Breast epithelium (tissue), 4 donors: ENCODE measurements at regions not wholly inside any gene's neighbourhood (a gene's known extent, or its start where the extent isn't known, plus 50 kb on each side); places are given as distances from the start of the nearest gene placed in this dataset.

Experiments used
- DNase-seq, 2 donors: peaks; one replicate each; pipeline ENCODE4 v3.0.0-alpha.2; 2019; ENCODE audit warnings: low spot score in 2 of 2
- H3K27ac ChIP-seq, 2 donors: fragments of 200-600 bp; sonication (generic) in 1 of 2; one replicate each; pipeline ENCODE4 v1.5.1; 2016 to 2019; ENCODE audit warnings: mild to moderate bottlenecking in 1 of 2
- H3K27me3 ChIP-seq, 2 donors: fragments of 200-600 bp; sonication (generic) in 1 of 2; one replicate each; pipeline versions ENCODE4 v1.5.1 to v1.6.0; 2017 to 2019; ENCODE audit warnings: control low read depth in 1 of 2, mild to moderate bottlenecking in 1 of 2
- H3K36me3 ChIP-seq: fragments of 200-600 bp; one replicate; pipeline ENCODE4 v1.5.1; 2019
- H3K4me1 ChIP-seq, 2 donors: fragments of 200-600 bp; sonication (generic); one replicate each; pipeline ENCODE4 v1.5.1; 2016 to 2019; ENCODE audit warnings: control low read depth in 1 of 2
- H3K4me3 ChIP-seq, 3 donors: fragments of 200-600 bp; sonication (generic); 1 replicate in 2 of 3; 2 replicates in 1 of 3; pipeline ENCODE4 v1.5.1; 2016 to 2019; ENCODE audit warnings: mild to moderate bottlenecking in 3 of 3, moderate library complexity in 2 of 3
- H3K9me3 ChIP-seq, 2 donors: fragments of 200-600 bp; sonication (generic) in 1 of 2; one replicate each; pipeline ENCODE4 v1.5.1; 2016 to 2019; ENCODE audit warnings: control low read depth in 1 of 2
- CTCF ChIP-seq, 3 donors: fragments of 450-650 bp; IDR thresholded peaks; one replicate each; pipeline ENCODE4 v1.5.1; 2016 to 2017; ENCODE audit warnings: antibody characterized with exemption in 3 of 3, mild to moderate bottlenecking in 3 of 3, moderate library complexity in 3 of 3
- POLR2A ChIP-seq: fragments of 450-650 bp; IDR thresholded peaks from one replicate; pipeline ENCODE4 v1.6.1; 2016; ENCODE audit warnings: antibody characterized with exemption, mild to moderate bottlenecking, moderate library complexity
- POLR2AphosphoS5 ChIP-seq, 3 donors: sonication (generic); formaldehyde crosslinking; IDR thresholded peaks; one replicate each; pipeline ENCODE4 v1.6.1; 2017; ENCODE audit warnings: antibody characterized with exemption in 3 of 3
- intact Hi-C: fragments of 100-400 bp; cut with DNase I; formaldehyde crosslinking; loops from one replicate; pipeline ENCODE4 v1.15.1; 2023; ENCODE audit warnings: low total_unique reads

- H3K27ac ChIP-seq, result no peak overlapping the region
- H3K27me3 ChIP-seq, result no peaks in the 10 kb centered on the region
- H3K4me1 ChIP-seq, result no peaks in the 10 kb centered on the region
- H3K9me3 ChIP-seq, result peaks cover 5 to 12% of the 10 kb centered on the region in 2 donors
- H3K4me3 ChIP-seq, result no peak overlapping the region
- no peaks in the 10 kb centered on the region for H3K36me3 ChIP-seq
- intact Hi-C loops, result no loop called here
- DNase-seq, result no peak
- TF ChIP-seq POLR2A (no peak), POLR2AphosphoS5 (IDR thresholded peaks at IDR 0.05) (no peak), CTCF (IDR thresholded peaks at IDR 0.05) (no peak)
These were observed 225.2 kb downstream of the BUD13 start for GRCh38 chr11:116547571-116547970.

GRCh38 chr11:116545912-116546311 lies 226.9 kb downstream of the BUD13 start:
- peaks cover 5 to 12% of the 10 kb centered on the region in 2 donors for H3K9me3 ChIP-seq
- no peaks in the 10 kb centered on the region for H3K27me3 ChIP-seq
- TF ChIP-seq POLR2A (no peak), CTCF (IDR thresholded peaks at IDR 0.05) (no peak), POLR2AphosphoS5 (IDR thresholded peaks at IDR 0.05) (no peak)
- H3K4me1 ChIP-seq, result no peaks in the 10 kb centered on the region
- intact Hi-C loops, result no loop called here
- H3K27ac ChIP-seq, result no peak overlapping the region
- H3K4me3 ChIP-seq, result no peak overlapping the region
- no peaks in the 10 kb centered on the region for H3K36me3 ChIP-seq
- DNase-seq, result no peak

GRCh38 chr11:116544721-116545120 lies 228.1 kb downstream of the BUD13 start:
- DNase-seq, result no peak
- Histone ChIP-seq H3K9me3 (peaks cover 5 to 16% of the 10 kb centered on the region in 2 donors), H3K4me1 (no peaks in the 10 kb centered on the region)

GRCh38 chr11:116543911-116544475 lies 228.8 kb downstream of the BUD13 start:
- Histone ChIP-seq H3K27me3 (peaks cover 0 to 6% of the 10 kb centered on the region in 2 donors), H3K9me3 (peaks cover 7 to 19% of the 10 kb centered on the region in 2 donors), H3K36me3 (no peaks in the 10 kb centered on the region), H3K4me1 (no peaks in the 10 kb centered on the region), H3K4me3 (no peak overlapping the region), H3K27ac (no peak overlapping the region)
- intact Hi-C loops, result no loop called here
- TF ChIP-seq POLR2AphosphoS5 (IDR thresholded peaks at IDR 0.05) (no peak), POLR2A (no peak), CTCF (IDR thresholded peaks at IDR 0.05) (no peak)
- DNase-seq, result no peak

More at GRCh38 chr11:116544721-116545120, 228.1 kb downstream of the BUD13 start:
- no peak overlapping the region for H3K4me3 ChIP-seq
- H3K27me3 ChIP-seq, result peaks cover 0 to 6% of the 10 kb centered on the region in 2 donors
- no peak overlapping the region for H3K27ac ChIP-seq
- intact Hi-C loops, result no loop called here
- no peak for TF ChIP-seq POLR2A
- TF ChIP-seq CTCF (IDR thresholded peaks at IDR 0.05), result no peak
- no peak for TF ChIP-seq POLR2AphosphoS5 (IDR thresholded peaks at IDR 0.05)
- no peaks in the 10 kb centered on the region for H3K36me3 ChIP-seq

GRCh38 chr11:116543099-116543498 lies 229.7 kb downstream of the BUD13 start:
- Histone ChIP-seq H3K36me3 (no peaks in the 10 kb centered on the region), H3K4me1 (no peaks in the 10 kb centered on the region), H3K9me3 (peaks cover 5 to 16% of the 10 kb centered on the region in 2 donors), H3K27ac (no peak overlapping the region), H3K27me3 (peaks cover 0 to 7% of the 10 kb centered on the region in 2 donors), H3K4me3 (no peak overlapping the region)
- no peak for DNase-seq
- no peak for TF ChIP-seq POLR2AphosphoS5 (IDR thresholded peaks at IDR 0.05)
- no peak for TF ChIP-seq CTCF (IDR thresholded peaks at IDR 0.05)
- no peak for TF ChIP-seq POLR2A
- intact Hi-C loops, result no loop called here
